HG03565 (cell line): ENCODE measurements at regions not wholly inside any gene's neighbourhood (a gene's known extent, or its start where the extent isn't known, plus 50 kb on each side); places are given as distances from the start of the nearest gene placed in this dataset.
"Not testable (repeated sequence)": the region's sequence is repeated elsewhere in the genome, so short reads cannot be mapped to it uniquely, and the experiment has no call there.

Experiments
- ATAC-seq: cut with Tn5 transposase; IDR thresholded peaks from one replicate; pipeline ENCODE4 v1.9.1; 2021; ENCODE audit warnings: mild to moderate bottlenecking, moderate library complexity; ENCODE audit not compliant: unreplicated experiment

DNA sequence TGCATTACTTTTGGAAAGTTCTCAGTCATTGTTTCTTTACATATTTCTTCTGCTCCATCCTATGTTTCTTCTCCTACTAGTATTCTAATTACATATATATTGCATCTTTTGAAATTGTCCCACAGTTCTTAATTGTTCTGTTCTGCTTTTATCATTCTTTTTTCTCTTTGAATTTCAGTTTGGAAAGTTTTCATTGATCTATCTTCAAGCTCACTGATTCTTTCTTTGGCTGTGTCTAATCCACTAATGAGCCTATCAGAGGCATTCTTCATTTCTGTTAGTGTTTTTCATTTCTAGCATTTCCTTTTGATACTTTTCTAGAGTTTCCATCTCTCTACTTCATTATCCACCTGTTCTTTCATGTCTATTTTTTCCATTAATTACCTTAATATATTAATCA, 159.0 kb upstream of the KCNJ15 start:
- no peak for ATAC-seq

DNA sequence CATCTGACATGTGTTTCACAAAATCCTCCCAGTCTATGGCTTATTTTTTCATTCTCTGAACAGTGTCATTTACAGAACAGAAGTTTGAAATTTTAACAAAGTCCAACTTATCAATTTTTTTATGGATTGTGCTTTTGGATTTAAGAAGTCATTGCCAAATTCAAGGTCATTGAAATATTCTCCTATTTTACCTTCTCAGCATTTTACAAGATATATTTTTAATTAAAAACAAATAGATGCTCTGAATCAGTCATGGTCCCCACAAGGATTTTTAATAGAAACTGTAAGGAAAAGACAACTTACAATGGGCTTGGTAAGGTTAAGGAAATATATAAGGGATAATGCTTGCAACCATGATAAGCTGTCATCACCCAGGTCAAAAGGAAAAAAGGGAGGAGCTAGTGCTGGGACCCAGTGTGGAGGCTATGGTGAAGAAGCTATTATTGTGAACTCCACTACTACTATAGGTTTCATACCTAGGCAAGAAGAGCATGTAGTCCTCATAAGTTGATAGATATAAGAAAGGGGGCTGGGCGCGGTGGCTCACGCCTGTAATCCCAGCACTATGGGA, 144.5 kb upstream of the KCNJ15 start:
- no peak for ATAC-seq

DNA sequence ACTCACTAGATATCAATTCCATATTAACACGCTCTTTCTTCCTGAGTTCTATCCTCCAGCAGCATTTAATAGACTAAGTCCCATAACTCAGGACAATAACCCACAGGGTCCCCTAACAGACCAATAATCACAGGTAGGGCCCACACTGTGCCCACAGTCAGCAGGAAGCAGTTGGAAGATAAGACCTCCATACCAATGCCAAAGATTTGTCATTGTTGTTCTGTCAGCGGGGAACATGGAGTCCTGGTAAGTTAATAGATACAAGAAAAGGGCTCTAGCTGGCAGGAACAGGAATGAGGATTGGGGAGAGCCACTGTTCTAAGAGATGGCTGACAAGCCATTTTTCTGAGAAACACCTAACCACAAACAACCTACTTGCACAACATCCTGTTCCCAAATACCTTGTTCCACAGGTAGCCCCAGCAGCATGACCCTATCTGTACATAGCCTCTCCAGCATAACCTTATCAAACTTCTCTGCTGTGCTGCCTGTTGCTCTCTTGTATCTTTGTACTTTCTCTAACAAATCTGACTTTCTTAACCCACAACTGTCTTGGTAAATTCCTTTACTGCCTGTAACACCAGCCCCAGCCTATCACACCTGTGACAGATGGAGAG, 142.0 kb upstream of the KCNJ15 start:
- no peak for ATAC-seq

DNA sequence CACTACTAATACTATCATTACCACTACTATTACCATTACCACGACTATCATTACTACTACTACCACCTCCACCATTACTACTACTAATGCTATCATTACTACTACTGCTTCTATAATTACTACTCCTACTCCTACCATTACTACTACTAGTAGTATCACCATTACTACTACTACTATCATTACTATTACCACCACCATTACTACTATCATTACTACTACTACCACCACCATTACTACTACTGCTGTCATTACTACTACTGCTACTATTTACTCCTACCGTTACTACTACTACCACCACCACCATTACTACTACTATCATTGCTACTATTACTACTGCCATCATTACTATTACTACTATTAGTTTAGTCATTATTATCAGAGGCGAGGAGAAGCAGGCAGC, 140.9 kb upstream of the KCNJ15 start:
- ATAC-seq: no peak

DNA sequence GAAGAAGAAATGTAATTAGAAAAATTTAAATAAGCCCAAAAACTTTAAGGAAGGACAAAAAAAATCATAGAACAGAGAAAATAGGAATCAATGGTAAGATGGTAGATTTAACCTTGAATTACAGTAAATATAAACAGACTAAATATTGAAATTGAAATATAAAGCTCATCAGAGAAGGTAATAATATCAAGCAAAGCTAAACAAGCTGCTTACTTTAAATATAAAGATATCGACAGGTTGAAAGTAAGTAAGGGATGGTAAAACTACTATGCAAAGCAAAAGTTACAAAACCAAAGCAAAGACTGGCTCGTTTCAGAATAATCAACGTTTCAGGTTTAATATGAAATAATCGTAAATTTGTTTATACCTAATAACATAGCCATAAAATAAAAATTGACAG, 137.0 kb upstream of the KCNJ15 start:
- no peak for ATAC-seq

DNA sequence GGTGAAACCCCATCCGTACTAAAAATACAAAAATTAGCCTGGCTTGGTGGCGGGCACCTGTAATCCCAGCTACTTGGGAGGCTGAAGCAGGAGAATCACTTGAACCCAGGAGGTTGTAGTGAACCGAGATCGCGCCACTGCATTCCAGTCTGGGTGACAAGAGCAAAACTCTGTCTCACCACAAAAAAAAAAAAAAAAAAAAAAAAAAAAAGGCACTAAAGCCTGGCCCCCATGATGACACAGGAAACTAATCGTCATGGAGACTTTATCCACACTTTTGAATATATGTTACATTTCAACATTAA, 136.2 kb upstream of the KCNJ15 start:
- not testable (repeated sequence) for ATAC-seq

DNA sequence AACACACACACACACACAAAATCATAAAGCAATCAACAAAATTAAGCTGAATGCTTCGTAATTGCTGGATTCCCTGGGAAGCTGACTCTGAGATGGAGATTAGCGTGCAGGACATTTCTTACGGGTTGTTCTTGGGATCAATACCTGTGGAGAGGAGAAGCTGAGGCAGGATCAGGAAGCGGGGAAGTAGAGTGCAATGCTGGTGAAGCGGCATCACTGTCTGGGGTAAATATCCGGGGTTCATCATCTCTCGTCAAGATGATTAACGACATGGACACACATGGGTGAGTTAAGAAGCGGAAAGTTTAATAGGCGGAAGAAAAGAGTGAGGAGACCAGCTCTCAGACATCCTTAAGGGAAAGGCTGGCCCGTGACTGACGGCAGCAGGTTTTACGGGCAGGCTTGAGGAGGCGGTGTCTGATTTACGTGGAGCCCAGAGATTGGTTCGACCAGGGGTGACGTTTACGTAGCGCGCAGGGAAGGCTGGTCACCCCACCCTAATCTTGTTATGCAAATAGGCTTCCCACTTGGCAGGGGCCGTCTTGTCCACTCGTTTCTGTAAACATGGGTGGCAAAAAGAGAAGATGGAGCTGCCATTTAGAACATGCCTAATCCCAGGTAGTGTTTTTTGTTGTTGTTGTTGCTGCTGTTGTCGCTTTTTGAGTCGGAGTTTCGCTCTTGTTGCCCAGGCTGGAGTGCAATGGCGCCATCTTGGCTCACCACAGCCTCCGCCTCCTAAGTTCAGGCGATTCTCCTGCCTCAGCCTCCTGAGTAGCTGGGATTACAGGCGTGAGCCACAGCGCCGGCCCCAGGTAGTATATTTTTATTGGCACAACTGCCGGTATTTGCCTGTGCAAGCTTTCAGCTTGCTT, 135.6 kb upstream of the KCNJ15 start:
- no peak for ATAC-seq

DNA sequence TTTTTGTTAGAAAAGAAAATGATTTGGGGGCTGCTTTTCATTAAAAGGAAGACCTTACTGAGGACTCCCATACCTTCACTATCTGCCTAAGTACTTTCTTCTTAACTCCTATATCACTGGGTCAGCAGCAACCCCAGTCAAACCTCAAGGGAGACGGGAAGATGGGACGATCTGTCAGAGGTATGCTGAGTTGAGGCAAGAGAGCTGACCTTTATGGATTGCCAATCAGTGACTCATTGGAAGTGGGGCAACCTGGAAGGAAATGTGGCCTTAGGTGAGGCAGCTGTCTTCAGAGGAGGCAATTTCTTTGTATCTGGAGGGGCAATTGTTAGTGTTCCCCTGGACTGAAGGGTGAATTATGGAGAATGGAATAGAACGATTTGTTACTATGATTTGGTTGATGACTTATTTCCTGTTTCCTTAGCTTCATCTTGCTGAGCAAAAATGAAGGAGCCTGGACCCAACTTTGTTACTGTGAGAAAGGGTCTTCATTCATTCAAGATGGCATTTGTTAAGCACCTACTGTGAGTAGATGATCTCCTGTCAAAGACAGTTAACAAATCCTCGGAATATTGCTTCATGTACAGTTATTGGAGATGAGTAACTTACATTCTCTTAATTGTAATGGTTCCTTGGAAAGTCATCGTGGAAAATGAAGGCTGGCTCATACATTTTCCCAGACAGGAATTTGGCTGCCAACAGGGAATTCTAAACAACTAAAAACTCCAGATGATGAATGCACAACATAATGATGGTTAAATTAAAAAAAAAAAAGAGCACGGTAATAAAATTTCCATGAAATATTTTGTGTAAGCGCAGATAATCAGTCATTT, 134.7 kb upstream of the KCNJ15 start:
- ATAC-seq: no peak

DNA sequence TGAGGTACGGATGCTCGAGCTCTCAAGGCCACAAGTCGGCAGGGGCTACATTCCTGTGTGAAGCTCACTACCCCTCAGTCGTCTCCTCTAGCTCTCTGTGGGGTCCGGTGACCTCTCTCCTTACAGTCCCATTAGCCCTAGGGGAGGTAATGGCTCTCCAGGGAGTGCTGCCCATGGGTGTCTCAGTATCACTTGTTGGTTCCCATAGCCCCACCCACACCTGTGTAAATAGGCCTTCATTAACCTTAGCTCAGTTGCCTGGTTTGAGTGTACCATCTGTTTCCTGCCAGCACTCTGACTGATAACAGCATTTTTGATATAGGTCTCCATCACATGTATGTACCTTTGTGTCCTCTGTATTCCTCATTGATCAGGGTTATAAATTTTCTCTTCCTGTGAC, 133.2 kb upstream of the KCNJ15 start:
- ATAC-seq: no peak

DNA sequence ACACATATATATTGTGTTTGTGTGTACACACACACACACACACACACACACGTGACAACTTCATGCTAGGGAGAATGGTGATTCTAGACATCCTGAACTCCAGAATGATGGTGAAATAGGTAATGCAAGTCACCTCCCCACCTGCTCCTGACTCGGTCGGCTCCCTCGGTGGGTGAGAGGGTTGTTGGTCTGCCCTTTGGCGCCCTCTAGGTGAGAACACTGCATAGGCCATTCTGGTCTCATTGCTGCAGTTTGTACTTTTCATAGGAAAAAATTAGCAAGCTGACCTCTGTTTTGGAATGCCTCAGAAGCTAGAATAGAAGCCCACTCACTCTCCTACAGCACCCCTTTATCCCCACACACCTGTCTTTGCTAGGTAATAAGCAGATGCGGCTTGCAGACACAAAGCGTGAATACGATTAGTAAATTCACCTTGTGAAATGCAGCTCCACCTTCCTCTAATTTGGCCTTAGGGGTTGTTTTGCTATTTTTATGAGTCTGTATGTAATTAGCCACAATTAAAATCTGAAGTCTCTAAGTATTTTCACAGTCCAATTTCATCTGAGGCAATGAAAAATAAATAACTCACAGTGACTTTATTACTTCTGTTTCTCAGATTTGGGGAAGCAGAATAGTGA, 130.0 kb upstream of the KCNJ15 start:
- no peak for ATAC-seq

DNA sequence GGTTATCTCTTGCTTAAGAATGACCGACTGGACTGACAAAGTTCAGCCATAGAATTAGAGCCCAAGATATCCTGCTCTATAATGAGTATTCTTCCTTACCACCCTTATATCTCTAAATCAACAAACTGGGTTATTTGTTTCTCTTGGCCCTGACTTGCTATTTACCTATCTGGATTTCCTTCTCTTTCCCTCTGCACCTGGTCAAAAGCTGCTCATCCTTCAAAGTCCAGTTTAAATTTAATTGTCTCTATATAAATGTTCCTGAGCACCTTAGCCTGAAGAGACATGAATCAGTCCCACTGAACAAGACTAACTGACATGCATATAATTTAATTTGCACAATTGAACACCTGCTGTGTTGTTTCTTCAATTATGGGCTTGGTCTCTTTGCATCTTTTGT, 127.1 kb upstream of the KCNJ15 start:
- ATAC-seq: no peak

DNA sequence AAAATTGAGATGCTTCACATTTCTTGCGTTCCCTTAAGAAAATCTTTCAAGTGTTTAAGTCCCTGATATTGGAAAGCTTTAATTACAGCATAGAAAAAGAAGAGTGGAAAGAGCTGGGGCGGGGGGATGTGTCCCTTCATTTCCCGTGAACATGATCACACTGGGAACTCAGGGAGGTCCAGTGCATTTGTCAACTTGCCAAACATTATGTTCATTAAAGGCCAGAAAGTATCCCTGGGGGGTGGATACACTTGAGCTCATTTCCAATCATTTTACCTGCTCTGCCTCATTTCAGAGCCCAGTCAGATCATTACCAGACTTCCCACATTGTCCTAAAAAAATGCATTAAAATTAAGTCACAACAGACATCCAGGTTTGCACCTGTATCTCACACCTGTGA, 123.6 kb upstream of the KCNJ15 start:
- no peak for ATAC-seq

DNA sequence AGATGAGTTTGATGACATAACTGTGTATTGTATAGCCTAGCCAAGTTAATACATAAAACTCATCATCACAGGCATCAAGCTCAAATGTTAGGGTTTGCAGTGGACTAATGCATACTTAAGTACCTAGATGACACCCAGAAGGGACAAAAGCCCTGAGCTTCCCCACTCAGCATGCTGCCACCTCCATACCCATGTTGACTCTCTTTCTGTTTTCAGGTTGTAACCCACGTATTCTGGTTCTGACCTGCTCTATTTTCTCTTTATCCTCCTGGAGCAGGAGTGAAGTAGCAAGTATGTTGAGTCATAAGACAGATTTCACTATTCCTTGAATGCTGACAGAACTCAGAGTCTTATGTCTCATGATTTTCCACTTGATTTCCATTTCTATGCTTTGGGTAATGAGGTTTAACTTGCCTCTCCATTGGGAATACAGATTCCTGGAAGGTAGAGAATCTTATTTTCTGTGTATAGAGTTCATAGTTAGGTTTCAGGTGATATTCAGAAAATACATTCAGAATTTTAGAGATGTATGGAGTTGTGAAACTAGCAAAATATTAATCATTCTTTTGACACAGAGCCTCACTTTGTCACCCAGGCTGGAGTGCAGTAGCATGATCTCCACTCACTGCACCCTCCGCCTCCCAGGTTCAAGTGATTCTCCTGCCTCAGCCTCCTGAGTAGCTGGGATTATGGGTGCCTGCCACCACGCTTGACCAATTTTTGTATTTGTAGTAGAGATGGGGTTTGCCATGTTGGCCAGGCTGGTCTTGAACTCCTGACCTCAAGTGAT, 122.5 kb upstream of the KCNJ15 start:
- no peak for ATAC-seq

DNA sequence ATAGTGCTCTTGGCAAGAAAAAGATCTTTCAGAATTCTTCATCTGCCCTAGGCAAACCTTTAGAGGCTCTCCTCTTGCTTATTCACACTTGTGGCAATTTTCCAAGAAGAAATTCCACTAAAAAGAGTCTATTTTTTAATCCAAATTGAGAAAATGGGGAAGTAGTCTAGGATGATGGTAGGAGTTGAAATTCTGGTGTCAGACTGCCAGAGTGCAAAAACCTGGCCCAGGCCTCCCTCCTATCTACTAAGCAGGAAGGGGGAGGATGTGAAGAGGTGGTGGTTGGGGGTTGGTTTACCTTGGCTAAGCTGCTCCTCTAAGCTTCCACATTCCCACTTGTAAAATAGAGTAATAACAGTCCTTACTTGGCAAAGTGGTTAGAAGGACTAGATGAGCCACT, 120.6 kb upstream of the KCNJ15 start:
- no peak for ATAC-seq

DNA sequence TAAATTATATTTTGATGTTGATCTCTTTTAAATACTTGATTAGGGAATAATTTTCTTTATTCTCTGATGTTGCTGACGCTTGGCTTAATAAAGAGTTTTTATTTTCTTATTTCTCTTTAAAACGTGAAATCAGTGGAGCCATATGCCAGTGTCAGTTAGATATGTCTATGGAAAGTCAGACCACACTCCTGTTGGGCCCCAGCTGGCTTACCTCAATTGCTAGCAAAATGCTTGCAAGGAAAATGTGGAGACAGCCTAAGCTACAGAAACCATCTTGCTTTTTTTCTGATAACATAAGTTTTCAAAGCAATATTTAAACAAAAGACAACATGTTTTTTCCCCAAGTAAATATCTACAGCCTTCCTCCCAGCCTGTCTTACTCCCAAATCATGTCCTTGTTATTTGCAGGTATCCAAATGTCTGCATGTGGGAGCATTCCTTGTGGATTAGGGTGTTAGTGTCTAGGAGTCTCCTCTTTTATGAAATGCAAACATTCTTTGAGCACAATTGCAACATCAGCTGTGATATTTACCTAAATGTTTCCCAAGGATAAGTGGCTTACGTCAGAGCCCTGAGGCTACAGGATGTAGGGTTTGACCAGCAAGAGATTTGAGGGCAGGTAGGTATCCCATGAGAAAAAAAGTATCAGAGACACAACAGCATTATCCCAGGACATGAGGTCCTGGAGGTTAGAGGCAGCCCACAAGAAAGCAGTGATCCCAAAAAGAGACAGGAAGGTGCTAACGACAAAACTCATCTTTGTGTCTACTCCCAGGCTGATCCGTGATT, 117.2 kb upstream of the KCNJ15 start:
- ATAC-seq: no peak

DNA sequence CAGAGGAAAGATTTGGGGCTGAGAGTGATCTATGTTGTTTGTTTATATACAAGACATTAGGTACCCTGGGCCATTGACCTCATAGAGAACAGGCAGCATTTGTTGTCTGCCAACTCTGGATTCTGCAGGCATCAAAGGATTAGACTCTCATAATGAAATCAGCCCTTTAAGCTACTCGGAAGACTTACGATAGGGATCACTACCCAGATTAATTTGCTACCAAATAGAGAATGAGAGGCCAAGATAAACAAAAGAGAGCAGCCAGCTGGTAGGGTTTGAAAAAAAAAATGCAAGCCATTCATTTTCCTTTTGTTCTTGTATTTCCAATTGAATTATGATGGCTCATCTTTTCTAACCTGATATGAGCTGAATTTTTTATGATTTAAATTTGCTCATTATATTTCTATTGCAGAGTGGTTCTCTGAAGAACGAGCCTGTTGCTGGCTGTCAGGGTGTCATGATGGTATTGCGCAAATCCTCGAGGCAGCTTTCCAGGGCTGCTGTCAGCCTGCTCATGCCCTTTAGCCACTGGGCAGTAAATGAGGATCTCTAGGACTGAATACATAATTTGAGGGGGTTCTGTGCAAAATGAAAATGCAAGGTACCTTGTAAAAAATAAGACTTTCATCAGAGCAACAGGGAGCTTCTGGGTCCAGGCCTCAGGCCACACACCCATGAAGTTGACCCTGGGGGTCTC, 116.4 kb upstream of the KCNJ15 start:
- ATAC-seq: no peak

DNA sequence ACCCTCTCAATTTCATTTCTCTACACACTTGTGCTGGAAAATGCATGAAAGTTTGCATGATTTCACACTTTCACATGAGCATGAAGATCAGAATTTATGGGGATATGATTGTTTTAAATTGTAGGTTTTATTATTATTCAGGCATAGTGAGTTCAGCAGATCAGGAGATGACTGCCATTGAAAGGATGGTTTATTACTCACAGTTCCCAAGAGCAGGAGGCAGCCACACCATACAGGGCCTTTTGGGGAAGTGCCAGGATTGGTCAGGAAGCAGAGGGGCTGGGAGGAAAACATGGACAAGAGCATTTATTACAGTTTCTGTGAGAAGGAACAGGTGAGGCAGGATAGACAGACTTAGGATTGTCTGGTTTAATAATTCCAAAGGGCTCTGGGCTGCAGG, 114.6 kb upstream of the KCNJ15 start:
- no peak for ATAC-seq

DNA sequence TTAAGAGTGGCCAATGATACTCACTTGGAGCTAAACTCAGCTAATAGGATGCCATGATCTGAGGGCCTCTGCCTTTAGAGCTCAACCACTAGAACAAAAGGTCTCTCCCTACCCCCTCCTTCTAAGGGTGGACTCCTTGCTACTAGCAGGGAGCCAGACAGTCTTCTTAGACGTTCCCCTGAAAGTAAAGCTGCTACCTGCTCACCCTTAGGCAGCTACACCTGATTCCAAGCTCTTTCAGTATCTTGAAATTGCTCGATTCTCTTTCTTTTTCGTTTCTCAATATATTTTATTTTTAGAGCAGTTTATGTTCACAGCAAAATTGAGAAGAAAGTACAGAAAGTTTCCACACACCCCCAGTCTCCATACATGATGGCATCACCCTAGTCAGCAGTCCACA, 112.6 kb upstream of the KCNJ15 start:
- ATAC-seq: no peak

DNA sequence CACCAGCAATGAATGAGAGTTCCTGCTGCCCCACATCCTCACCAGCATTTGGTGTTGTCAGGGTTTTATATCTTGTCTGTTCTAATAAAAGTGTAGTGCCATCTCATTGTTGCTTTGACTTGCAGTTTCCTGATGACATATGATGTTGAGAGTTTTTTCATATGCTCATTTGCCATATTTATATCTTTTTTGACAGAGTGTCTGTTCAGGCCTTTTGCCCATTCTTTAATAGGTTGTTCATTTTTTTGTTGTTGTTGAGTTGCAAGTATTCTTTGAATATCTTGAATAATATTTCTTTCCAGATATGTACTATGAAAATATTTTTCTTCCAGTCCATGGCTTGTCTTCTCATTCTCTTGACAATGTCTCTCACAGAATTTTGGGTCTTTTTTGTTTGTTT, 111.7 kb upstream of the KCNJ15 start:
- ATAC-seq: no peak
